ENCODE measurements at regions not wholly inside any gene's neighbourhood (a gene's known extent, or its start where the extent isn't known, plus 50 kb on each side); places are given as distances from the start of the nearest gene placed in this dataset.

DNA sequence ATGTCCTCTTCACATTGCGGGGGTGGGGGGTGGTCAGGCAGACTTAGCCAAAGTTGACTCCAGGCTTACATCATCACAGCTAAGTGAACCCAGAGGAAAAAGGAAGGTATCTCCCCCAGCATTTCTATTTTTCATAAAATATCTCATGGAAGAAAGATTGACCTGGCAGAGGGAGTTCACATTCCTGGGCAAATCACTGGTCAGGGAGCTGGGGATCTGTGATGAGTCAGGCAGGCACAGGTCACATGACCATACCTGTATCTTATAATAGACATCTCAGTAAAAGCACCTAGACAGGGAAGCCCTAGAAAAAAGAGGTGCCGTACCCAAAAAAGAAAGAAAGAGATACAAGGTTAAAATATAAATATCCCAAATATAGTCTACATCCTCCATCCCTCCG is 57.3 kb upstream of the WWC1 start:
- H3K4me1 ChIP-seq (ENCODE audit: control insufficient read depth in 2 of 2, insufficient read depth in 2 of 2, low read length in 2 of 2): no peaks in the 10 kb centered on the region
- no peaks in the 10 kb centered on the region for H3K9me3 ChIP-seq (ENCODE audit: control insufficient read depth in 2 of 3, low read length in 3 of 3)
- ATAC-seq (no peak), DNase-seq (no peak)
- no peaks in the 10 kb centered on the region for H3K27me3 ChIP-seq (ENCODE audit: control insufficient read depth in 2 of 2, insufficient read depth in 2 of 2, low read length in 2 of 2)
- H3K27me3 Mint-ChIP-seq: peaks cover 0 to 11% (median 9%) of the 10 kb centered on the region in 5 donors
- no peak overlapping the region for H3K27ac Mint-ChIP-seq
- no peak overlapping the region for H3K27ac ChIP-seq (ENCODE audit: low read depth, low read length)
- POLR2A ChIA-PET: no interaction called here
- no peak overlapping the region for H3K4me3 Mint-ChIP-seq
- peaks cover 0 to 5% (median 2%) of the 10 kb centered on the region in 7 donors for H3K4me1 Mint-ChIP-seq
- peaks cover 0 to 6% (median 0%) of the 10 kb centered on the region in 11 donors for H3K9me3 Mint-ChIP-seq
- intact Hi-C loops (cut with micrococcal nuclease): no loop called here
- H3K4me3 ChIP-seq (ENCODE audit: low read length): no peak overlapping the region
- H3K36me3 Mint-ChIP-seq: no peaks in the 10 kb centered on the region
- H3K36me3 ChIP-seq (ENCODE audit: control insufficient read depth in 2 of 3, insufficient read depth in 3 of 3, low read length in 3 of 3): no peaks in the 10 kb centered on the region
- CTCF ChIA-PET: no interaction called here

DNA sequence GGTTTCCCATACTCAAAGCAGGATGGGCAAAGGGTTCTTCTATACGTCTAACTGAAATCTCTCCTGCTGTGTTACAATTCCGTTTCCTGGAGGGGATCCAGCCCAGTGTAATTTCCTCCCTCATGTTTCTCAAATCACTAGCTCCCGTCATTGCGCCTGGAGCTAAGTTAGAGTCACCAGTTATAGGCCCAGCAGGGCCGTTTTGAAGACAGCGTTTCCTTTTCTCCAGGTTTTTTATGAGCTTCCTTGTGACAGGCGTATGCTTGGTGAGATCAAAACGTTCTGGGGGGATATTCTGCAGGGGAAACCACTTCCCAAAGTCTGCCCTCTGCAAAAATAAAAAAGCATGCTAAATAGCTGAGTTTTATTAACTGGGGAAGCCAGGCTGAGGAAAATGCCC is 53.0 kb upstream of the WWC1 start:
- Histone ChIP-seq H3K27ac (ENCODE audit: low read depth, low read length) (no peak overlapping the region), H3K36me3 (ENCODE audit: control insufficient read depth in 2 of 3, insufficient read depth in 3 of 3, low read length in 3 of 3) (no peaks in the 10 kb centered on the region), H3K4me3 (ENCODE audit: low read length) (no peak overlapping the region), H3K4me1 (ENCODE audit: control insufficient read depth in 2 of 2, insufficient read depth in 2 of 2, low read length in 2 of 2) (no peaks in the 10 kb centered on the region), H3K27me3 (ENCODE audit: control insufficient read depth in 2 of 2, insufficient read depth in 2 of 2, low read length in 2 of 2) (no peaks in the 10 kb centered on the region), H3K9me3 (ENCODE audit: control insufficient read depth in 2 of 3, low read length in 3 of 3) (no peaks in the 10 kb centered on the region)
- ChIA-PET CTCF (no interaction called here), POLR2A (interaction anchor here (0.7 kb wide), 1 partner anchor 16 kb away, joined by 3 read pairs; no protein-coding TSS in a partner anchor)
- DNase-seq (no peak), ATAC-seq (no peak)
- Mint-ChIP-seq H3K4me1 (no peaks in the 10 kb centered on the region), H3K36me3 (no peaks in the 10 kb centered on the region), H3K4me3 (no peak overlapping the region), H3K27ac (no peak overlapping the region), H3K27me3 (peaks cover 0 to 5% (median 0%) of the 10 kb centered on the region in 5 donors), H3K9me3 (peaks cover 0 to 3% (median 0%) of the 10 kb centered on the region in 11 donors)
- intact Hi-C loops (cut with micrococcal nuclease): no loop called here

DNA sequence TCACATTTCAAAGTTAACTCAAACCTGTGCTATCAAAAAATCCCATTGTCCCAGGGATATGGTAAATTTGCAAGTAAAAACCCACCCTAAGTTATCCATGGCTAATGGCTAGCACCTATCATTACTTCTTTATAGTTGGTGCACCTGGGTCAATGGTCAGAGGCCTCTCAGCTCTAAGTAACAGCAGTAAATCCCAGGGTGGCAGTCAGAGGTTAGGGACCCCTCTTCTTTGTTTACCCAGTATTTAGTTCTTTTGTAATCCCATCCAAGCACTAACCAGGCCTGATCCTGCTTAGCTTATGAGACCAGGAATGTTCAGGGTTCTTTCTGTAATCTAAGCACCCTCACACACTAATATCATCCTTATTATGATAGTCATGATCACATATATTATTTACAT is 52.1 kb upstream of the WWC1 start:
- POLR2A ChIA-PET: no interaction called here

More for the DNA sequence above, 52.1 kb upstream of the WWC1 start:
- DNase-seq (no peak), ATAC-seq (no peak)
- H3K9me3 ChIP-seq (ENCODE audit: control insufficient read depth in 2 of 3, low read length in 3 of 3): no peaks in the 10 kb centered on the region
- H3K4me1 ChIP-seq (ENCODE audit: control insufficient read depth in 2 of 2, insufficient read depth in 2 of 2, low read length in 2 of 2): no peaks in the 10 kb centered on the region
- H3K36me3 ChIP-seq (ENCODE audit: control insufficient read depth in 2 of 3, insufficient read depth in 3 of 3, low read length in 3 of 3): no peaks in the 10 kb centered on the region
- no peak overlapping the region for H3K27ac ChIP-seq (ENCODE audit: low read depth, low read length)
- CTCF ChIA-PET: no interaction called here
- Mint-ChIP-seq H3K4me1 (no peaks in the 10 kb centered on the region), H3K9me3 (no peaks in the 10 kb centered on the region), H3K4me3 (no peak overlapping the region), H3K27me3 (peaks cover 0 to 5% (median 0%) of the 10 kb centered on the region in 5 donors), H3K27ac (no peak overlapping the region), H3K36me3 (no peaks in the 10 kb centered on the region)
- intact Hi-C loops (cut with micrococcal nuclease): no loop called here
- H3K4me3 ChIP-seq (ENCODE audit: low read length): no peak overlapping the region
- no peaks in the 10 kb centered on the region for H3K27me3 ChIP-seq (ENCODE audit: control insufficient read depth in 2 of 2, insufficient read depth in 2 of 2, low read length in 2 of 2)

All from naive thymus-derived CD4-positive, alpha-beta T cell (primary cell).